NCI-H1694 treated with DMSO at 0.1 percent for 48 hours (cell line): ENCODE measurements at regions not wholly inside any gene's neighbourhood (a gene's known extent, or its start where the extent isn't known, plus 50 kb on each side); places are given as distances from the start of the nearest gene placed in this dataset.
A peak's percentile ranks its signal among the peaks of the same experiment; 100 is the strongest.
"Not testable (repeated sequence)": the region's sequence is repeated elsewhere in the genome, so short reads cannot be mapped to it uniquely, and the experiment has no call there.

Source experiments
- DNase-seq: peaks from one replicate; lab custom pipeline; 2025; lab: John Stamatoyannopoulos, UW

DNA sequence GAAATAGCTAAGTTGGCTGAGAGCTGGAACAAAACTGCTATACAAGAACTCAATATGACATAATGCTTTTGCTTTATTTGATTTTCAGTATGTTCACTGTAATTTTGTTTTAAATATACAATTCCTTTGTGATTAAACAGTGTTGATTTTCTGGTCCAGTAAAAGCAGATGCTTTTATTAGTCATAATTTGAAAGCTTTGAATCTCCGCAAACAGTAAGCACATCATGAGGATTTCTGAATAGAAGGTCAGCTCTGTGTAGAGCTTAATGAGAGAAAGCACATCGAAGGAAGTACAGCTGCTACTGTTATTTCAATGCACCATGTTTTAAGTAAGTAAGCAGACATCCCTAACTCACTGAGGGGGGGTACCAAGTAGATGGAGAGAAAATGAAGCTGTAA, 701.3 kb upstream of the ACO1 start:
- DNase-seq = peak; percentile 42

DNA sequence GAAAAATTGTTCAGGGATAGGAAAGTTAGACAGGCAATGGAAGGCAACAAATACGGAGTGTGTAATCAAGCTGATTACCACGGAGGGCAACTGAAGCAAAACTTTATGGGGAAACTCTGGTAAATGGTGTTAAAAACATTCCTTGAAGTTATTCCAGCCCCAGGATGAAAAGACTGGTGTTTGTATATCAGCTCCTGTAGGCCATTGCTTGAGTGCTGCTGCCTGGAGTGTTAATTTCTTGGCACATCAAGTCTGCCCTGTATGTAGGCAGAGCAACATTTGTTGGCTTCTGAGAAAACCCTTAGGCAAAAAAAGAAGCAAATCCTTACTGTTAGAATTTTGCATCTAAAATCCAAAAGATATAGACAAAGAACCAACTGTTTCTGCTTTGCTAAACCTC, 686.5 kb upstream of the ACO1 start:
- no peak for DNase-seq

DNA sequence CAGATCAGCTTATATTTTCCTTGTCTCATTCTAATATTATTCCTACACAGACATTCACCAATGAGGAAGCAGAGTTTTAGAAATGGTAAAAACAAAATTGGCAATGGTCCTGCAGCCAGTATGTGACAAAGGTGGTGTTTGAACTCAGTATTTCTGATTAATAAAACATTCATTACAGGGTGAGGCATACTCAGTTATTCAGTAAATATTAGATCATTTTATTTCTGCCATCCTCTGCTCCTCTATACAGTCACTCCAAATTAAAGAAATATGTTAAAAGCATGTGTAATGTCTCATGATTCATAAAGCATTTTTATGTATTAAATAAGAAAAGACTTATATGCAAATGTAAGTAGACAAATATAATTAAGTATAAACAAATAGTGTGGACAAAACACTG, 684.6 kb upstream of the ACO1 start:
- DNase-seq = no peak

DNA sequence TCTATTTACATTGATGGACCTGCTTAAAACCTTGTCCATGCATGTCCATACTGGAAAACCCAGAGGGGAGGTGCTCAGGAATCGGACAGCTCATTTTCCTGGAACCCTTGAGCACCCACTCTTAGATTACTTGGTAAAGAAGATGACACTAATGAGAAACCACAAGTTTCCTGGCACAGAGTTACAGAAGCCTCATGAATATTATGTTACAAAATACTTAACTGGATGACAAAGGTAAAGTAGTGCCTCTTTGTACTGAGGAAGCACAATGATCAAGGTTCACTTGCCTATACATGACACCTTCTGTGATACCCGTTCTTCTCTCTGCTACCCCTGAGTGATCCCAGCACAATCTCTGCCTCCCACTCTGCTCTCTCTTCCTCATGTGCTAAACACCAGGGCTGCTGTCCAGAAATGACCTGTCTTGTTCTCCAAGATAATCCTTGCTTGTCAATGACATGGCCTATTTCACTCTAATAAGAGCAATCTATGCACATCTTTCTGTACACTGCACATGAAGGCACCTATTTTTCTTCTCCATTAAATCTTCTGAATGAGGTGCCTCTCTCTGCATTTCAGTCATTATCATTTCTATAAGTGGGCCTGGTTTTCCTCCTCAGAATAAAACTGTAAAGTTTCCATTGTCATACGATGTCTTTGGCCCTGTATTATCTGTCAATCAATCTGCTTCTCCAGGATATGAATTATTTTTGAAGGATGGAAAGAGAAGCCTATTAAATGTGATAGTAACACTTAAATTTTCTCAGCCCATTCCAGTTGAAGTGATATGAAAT, 684.0 kb upstream of the ACO1 start:
- DNase-seq = no peak

DNA sequence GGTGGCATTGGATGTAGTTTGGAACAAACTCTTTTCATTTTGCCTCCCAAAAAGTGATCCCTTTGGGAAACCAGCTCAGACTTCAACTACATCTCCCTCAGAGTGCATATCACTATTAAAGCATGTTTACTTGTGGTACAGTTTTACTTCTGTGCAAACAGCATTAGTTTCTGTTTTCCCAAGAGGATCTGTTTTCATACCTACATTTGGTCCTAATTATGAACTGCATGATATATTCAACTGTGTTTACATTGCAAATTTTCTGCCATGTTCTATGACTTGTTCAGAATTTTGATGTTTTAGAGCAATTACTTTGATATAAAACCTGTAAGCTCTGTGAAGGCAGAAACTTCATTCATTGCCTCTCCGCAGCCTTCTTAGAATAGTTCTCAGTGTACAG, 681.5 kb upstream of the ACO1 start:
- no peak for DNase-seq

DNA sequence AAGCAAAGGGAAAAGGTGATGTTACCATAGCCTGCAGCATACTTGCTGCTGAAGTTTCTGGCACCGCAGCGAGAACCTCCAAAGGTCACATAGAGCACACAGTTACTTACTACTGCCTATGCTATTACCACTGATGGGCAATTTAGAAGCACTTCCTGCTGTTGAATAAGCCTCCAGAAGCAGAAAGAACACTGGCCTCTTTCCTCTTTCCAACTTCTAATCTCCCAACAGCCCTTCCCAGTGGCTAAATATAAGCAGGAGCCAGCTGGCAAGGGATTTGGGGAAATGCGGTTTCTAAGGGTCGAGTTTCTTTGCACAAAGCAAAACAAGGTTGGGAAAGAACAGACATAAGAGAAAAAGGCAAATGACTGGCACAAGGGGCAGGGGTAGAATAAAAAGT, 669.2 kb upstream of the ACO1 start:
- no peak for DNase-seq

DNA sequence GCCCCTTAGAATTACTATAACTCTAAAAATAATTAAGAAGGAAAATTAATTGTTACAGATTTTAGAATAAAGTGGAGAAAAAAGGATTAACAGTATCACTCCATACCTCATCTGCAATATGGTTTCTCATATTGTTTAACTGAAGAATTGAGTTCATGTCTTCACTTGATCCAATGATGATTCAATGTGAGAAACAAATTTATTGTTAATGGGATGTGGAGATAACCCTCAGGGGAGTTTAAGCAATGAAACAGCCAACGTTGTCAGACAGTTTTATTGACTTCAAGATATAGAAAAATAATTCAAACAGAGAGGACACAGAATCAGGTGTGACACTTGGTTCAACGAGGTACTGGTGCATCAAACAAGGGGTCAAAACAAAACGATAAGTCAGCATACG, 665.2 kb upstream of the ACO1 start:
- no peak for DNase-seq

DNA sequence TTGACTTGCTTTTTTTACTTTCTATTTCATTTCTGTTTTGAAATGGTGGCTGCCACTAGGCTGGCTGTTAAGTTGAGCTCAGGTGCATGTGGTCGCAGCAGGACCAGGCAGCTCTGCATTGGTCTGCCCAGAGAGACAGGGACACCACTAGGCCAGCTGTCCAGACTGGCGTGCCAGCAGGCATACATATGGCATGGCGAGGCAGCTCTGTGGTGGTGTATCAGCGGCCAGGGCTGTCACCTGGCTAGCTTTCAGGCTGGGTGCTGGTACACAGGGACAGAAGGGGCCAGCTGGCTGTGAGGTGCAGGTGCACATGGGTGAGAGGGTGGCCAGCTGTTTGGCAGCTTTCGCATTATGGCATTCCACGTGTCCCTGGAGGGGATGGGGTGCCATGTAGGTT, 654.0 kb upstream of the ACO1 start:
- no peak for DNase-seq

DNA sequence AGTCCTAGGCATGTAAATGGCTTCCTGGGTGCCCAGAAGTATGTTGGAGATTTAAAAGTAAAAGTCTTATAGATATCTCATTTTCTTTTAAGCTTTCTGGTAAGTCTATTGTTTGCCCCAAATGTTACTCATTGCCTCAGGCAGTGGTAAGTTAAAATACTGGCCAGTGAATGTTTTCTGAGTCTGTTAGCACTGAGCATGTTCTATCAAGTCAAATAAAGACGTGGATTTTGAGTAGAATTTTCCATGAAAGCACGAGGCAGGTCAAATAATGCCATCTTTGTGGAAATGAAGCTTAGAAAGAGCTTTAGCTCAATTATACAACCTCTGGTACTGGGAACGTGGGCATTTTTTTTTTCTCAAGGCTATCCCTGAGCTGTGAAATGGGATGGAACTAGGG, 651.3 kb upstream of the ACO1 start:
- DNase-seq = no peak

DNA sequence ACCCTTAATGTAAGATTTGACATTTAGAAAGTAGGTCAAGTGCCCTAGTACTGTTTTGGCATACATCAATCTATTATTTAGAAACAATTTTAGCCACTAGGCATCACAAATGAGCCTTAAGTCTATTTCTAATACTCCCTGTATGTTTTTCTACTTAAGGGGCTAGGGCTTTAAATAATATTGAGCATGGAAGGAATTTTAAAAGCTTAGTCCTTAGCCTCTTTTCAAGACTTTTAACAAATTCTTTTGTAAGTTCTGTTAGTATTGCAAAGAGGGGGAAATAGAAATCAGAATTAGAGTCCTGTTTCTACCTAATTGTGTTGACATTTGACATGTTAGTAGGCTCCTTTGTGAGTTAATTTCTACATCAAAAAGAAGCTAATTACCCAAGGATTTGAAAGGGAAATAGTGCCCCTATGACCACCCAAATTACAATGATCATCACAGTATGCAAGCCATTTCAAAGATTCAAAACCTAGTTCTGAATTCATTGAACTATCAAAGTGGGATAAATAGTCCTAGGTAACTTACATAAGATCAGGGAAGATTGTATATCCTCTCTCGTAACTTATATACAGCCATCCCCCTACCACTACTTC, 647.8 kb upstream of the ACO1 start:
- no peak for DNase-seq

DNA sequence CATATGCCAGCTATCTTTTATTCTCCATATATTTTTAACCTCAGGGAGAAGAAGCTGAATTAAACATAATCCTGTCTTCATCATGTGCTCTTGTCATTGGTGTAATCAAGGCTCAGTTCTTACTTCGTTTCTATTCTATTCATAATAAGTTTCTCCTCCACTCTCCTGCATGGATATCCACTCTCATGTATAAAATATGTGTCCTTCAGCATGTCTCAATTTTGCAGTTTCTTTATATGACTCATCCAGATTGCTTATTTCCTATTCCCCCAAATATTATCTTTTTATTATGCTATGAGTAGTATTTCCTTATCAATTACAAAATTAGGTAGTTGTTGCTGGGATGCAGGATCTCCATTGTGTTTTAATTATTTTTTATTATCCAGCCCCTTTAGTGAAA, 643.7 kb upstream of the ACO1 start:
- no peak for DNase-seq

DNA sequence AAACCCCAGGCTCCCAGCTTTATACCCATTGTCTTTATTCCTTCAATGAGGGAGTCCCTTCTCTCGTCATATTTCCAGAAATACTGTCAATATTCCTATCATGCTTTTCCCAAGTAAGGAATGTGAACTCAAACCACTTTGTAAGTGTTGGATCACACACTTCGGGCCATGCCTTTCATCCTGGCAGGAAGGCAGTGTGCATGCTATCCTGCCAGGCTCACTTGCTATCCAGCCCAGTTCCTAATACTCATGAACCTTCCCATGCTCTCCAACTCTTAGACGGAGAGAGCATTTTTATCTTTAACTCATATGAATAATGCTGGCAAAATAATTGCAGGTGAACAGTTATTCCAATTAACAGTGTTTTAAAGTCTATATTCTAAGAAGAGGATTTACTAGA, 639.9 kb upstream of the ACO1 start:
- DNase-seq = no peak

DNA sequence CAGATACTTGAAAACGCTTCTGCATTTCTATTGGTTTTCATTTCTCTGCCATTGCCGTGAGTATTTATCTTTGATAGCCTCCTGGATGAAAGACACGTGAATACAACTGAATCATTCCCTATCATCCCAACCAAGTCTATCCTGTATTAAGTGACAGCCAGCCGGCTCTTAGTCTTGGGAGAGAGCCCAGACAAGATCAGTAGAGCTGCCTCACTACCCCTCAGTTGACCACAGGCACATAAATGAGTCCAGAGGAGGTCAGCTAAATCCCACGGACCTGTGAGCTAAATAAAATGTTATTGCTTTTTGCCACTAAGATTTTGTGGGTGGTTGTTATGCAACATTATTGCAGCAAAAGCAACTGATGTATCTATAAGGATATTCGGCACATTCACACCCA, 639.0 kb upstream of the ACO1 start:
- no peak for DNase-seq

DNA sequence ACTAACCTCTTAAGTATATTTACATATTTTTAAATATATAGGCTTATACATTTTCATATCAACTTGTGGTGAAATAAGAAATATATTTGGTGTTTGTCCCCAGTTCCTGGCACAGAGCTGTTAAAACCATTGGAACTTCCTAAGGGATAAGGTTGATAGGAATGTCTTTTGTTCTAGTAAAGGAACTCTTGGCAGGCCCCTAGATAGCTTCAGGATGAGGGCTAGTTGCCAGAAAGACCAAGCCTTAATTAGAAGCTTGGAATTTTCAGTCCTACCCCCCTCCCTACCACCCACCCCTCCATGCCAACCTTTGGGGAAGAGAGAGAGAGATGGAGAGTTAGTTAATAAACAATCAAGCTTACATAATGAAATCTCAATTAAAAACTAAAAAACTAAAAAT, 638.6 kb upstream of the ACO1 start:
- no peak for DNase-seq

DNA sequence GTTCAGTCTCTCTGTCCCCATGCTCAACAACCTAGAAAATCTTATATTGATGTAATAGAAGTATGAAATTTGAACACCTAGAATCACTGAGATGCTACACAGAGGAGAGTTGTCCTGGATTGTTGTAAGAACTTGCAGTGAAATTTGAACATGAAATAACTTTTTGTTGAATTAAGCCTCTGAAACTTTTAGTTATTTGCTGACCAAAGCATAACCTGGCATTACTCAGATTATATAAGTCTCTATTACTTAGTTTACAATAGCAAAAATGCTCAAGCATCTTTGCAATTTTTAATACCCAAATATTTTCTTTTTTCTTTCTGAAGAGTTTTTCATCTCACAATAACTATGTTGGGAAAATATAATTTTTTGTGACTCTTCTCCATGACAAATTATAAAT, 630.7 kb upstream of the ACO1 start:
- no peak for DNase-seq

DNA sequence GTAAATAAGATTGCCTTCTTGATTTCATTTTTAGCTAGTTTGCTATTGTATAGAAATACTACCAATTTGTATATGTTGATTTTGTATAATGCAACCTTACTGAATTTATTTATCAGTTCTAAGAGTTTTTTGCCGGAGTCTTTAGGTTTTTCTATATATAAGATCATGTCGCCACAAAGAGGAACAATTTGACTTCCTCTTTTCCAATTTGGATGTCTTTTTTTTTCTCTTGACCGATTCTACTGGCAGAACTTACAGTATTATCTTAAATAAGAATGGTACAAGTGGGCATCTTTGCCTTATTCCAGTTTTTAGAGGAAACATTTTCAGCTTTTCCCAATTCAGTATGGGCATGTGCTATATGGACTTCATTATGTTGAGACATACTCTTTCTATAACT, 624.7 kb upstream of the ACO1 start:
- DNase-seq = no peak

DNA sequence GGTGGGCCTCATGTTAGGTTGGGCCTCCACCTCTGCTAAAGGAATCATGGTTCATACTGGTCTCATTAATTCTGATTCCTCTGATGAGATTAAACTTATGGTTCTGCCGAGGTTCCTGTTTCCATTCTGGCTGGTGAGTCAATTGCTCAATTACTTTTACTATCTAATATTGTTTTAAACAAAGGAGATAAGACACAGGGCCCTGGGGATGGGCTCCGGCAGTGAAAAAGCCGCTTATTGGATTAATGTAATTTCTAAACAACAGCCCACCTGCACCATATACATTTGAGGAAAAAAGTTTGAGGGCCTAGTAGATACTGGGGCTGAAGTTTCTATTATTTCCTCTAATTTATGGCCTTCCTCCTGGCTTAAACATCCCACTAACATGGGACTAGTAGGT, 610.4 kb upstream of the ACO1 start:
- not testable (repeated sequence) for DNase-seq

DNA sequence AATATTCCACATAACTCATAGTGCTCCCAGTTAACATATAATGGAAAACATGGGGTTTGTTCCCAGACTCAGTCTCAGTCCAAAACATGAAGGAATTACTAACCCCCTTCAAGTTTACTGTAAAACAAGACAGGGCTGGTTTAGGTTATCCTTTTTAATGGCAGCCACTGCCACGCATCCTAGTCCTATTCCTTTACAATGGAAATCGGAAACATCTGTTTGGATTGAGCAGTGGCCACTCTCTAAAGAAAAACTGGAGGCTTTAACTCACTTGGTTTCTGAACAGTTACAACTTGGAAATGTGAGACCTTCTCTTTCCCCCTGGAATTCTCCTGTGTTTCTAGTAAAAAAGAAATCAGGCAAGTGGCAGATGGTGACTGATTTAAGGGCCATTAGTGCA, 609.9 kb upstream of the ACO1 start:
- DNase-seq = no peak

DNA sequence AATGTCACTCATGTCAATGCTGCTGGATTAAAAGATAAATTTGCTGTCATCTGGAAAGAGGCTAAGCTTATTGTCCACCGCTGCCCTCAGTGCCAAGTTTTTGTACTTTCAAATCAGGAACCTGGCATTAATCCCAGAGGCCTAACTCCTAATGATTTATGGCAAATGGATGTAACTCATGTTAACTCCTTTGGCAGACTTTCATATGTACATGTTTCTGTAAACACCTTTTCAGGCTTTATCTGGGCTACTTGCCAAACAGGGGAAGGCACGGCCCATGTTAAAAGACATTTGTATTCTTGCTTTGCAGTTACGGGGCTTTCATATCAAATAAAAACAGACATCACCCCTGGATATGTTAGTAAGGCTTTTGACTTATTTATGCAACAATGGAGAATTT, 608.0 kb upstream of the ACO1 start:
- DNase-seq = peak; percentile 95

DNA sequence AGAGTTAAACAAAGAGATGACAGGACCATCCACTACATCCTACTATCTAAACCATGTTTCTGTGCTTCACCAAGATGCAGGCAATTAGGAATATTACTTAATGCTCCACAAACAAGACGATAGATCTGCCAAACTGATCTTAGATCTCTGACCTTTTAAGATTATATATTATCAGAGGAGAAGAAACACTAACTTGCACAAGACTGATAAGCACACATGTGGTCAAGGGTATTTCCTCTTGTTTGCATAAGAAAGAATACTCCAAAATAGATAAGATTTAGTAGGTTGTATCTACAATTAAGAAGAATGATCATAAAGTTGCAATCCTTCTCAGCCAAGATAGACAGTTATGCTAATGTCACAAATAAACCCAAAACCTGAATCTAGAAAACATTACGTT, 601.0 kb upstream of the ACO1 start:
- DNase-seq = no peak

DNA sequence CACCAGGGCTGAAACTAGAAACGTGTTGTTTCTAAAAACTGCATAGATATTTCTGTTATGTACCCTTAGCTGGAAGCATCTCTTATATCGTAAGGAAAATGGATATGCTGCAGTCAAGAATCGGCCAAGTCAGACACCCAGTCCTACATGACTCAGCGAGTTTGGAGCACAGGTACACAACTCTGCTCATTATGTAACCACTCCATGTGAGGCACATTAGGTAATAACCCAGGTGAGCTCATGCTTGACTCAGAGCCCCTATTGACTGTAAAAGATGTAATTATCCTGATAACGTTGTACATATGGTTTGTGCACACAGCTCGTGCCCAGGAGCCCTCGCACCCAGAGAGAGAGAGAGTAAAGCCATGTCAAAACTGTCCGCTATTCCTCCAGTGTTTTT, 593.7 kb upstream of the ACO1 start:
- no peak for DNase-seq

DNA sequence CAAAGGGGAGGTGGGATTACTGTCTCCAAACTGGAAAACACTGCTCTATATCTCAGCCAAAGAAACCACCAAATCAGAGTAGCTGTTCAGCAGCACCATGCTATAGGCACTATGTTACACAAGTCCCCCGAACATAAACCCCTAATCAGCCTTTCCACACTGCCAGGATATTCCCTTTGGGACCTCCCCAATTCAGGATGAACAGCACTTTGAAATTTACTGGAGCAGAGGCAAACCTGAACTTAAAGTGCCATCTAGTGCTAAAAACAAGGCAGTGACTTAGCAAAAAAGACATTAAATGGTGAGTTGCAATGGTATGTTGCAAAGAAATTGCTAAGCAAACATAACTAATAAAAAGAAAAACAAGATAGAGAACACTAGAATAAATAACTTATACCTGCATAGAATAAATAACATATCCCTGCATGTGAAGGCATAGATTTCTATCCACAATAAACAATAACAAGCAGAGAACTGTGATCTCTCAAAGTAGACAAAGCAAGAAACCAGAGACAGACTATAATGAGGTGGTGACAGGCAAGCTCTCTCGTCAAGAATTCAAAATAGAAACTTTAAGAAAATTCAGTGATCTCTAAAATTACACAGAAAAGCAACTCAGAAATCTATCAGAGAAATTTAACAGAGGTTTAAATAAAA, 584.4 kb upstream of the ACO1 start:
- peak; percentile 82 for DNase-seq

DNA sequence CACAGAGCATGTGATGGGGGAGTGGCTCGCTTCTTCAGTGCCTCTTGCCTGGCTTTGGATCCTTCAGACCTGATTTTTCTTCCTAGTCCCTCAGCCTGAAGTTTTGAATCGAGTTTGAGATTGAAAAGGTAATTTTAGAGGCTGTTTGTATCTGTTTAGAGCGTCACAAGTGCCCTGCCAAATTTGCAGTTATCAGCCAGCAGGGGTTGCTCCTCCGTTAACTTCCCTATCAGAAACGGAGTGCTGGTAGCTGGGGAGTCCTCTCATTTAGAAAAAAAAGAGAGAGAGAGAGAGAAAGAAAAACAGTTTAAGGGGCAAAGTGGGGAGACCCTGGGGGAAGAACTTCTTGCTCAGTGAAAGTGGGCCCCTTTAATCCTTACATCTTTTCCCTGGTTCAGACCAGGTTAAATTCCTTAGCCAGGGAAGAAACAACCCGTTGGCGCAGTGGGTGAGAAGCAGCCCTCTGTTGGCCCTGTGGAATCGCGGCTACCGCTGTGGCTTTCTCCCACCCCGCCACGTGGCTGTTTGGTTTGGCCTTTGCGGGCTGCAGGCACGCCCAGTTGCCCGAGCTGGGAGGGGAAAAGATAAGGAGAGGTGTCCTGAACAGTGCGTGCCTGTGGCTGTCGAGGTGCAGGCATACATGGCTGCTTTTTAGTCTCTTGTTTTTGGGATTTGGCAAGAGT, 576.7 kb upstream of the ACO1 start:
- no peak for DNase-seq
